Endometrial microvascular endothelial cells (primary cell): ENCODE measurements at regions not wholly inside any gene's neighbourhood (a gene's known extent, or its start where the extent isn't known, plus 50 kb on each side); places are given as distances from the start of the nearest gene placed in this dataset.

Experiments used
- in situ Hi-C: cut with HindIII; loops from 2 replicates; pipeline ENCODE4 v1.10.0; 2017; ENCODE audit warnings: low sequenced_read_pairs, low pct_unique_long_range_greater_than_20kb; ENCODE audit errors: inconsistent ontology term

GRCh38 chr1:101108111-101108500 is 82.5 kb upstream of the DPH5 start:
- in situ Hi-C loops: no loop called here

GRCh38 chr1:101107496-101108110 is 82.0 kb upstream of the DPH5 start:
- in situ Hi-C loops: no loop called here

- in situ Hi-C loops: no loop called here
Measured at GRCh38 chr1:101105877-101106276, 80.3 kb upstream of the DPH5 start.

GRCh38 chr1:101102426-101103156 is 77.0 kb upstream of the DPH5 start:
- in situ Hi-C loops: no loop called here

- in situ Hi-C loops: no loop called here
Measured at GRCh38 chr1:101101360-101101759, 75.8 kb upstream of the DPH5 start.

GRCh38 chr1:101100674-101101073 is 75.1 kb upstream of the DPH5 start:
- in situ Hi-C loops: no loop called here

GRCh38 chr1:101098907-101099306 is 73.3 kb upstream of the DPH5 start:
- in situ Hi-C loops: no loop called here

- in situ Hi-C loops: no loop called here
Measured at GRCh38 chr1:101098327-101098726, 72.7 kb upstream of the DPH5 start.

- in situ Hi-C loops: no loop called here
Measured at GRCh38 chr1:101089613-101090338, 64.2 kb upstream of the DPH5 start.

- in situ Hi-C loops: no loop called here
Measured at GRCh38 chr1:101088431-101088830, 62.8 kb upstream of the DPH5 start.

GRCh38 chr1:101086783-101087182 is 61.2 kb upstream of the DPH5 start:
- in situ Hi-C loops: no loop called here

GRCh38 chr1:101081496-101082488 is 56.2 kb upstream of the DPH5 start:
- in situ Hi-C loops: no loop called here

- in situ Hi-C loops: no loop called here
Measured at GRCh38 chr1:101080859-101081258, 55.3 kb upstream of the DPH5 start.

GRCh38 chr1:101079341-101079740 is 53.8 kb upstream of the DPH5 start:
- in situ Hi-C loops: no loop called here

- in situ Hi-C loops: no loop called here
Measured at GRCh38 chr1:101077849-101078248, 52.3 kb upstream of the DPH5 start.

- in situ Hi-C loops: no loop called here
Measured at GRCh38 chr1:101075926-101076325, 50.3 kb upstream of the DPH5 start.
